ENCODE measurements at regions not wholly inside any gene's neighbourhood (a gene's known extent, or its start where the extent isn't known, plus 50 kb on each side); places are given as distances from the start of the nearest gene placed in this dataset.
"Not testable (repeated sequence)": the region's sequence is repeated elsewhere in the genome, so short reads cannot be mapped to it uniquely, and the experiment has no call there.

GRCh38 chr1:121036792-121037191 lies 147.2 kb downstream of the PPIAL4A start:
- not testable (repeated sequence) for H3K27me3 ChIP-seq (ENCODE audit: low read depth, low read length); H3K9me3 ChIP-seq (ENCODE audit: control insufficient read depth in 1 of 2, low read length in 2 of 2); H3K27ac ChIP-seq (ENCODE audit: low read length); H3K4me3 ChIP-seq (ENCODE audit: low read depth in 1 of 2, low read length in 2 of 2); H3K36me3 ChIP-seq (ENCODE audit: control insufficient read depth in 1 of 2, insufficient read depth in 2 of 2, low read length in 2 of 2); H3K4me1 ChIP-seq (ENCODE audit: control insufficient read depth in 1 of 2, insufficient read depth in 2 of 2, low read length in 2 of 2)

GRCh38 chr1:121040974-121041373 lies 143.2 kb downstream of the FAM72B start:
- not testable (repeated sequence) for H3K4me3 ChIP-seq (ENCODE audit: low read depth in 1 of 2, low read length in 2 of 2); H3K27me3 ChIP-seq (ENCODE audit: low read depth, low read length); H3K36me3 ChIP-seq (ENCODE audit: control insufficient read depth in 1 of 2, insufficient read depth in 2 of 2, low read length in 2 of 2); H3K27ac ChIP-seq (ENCODE audit: low read length); H3K9me3 ChIP-seq (ENCODE audit: control insufficient read depth in 1 of 2, low read length in 2 of 2); H3K4me1 ChIP-seq (ENCODE audit: control insufficient read depth in 1 of 2, insufficient read depth in 2 of 2, low read length in 2 of 2)

GRCh38 chr1:121041497-121041896 lies 142.6 kb downstream of the FAM72B start:
- not testable (repeated sequence) for H3K4me3 ChIP-seq (ENCODE audit: low read depth in 1 of 2, low read length in 2 of 2); H3K36me3 ChIP-seq (ENCODE audit: control insufficient read depth in 1 of 2, insufficient read depth in 2 of 2, low read length in 2 of 2); H3K27me3 ChIP-seq (ENCODE audit: low read depth, low read length); H3K9me3 ChIP-seq (ENCODE audit: control insufficient read depth in 1 of 2, low read length in 2 of 2); H3K27ac ChIP-seq (ENCODE audit: low read length); H3K4me1 ChIP-seq (ENCODE audit: control insufficient read depth in 1 of 2, insufficient read depth in 2 of 2, low read length in 2 of 2)

GRCh38 chr1:121042882-121043281 lies 141.3 kb downstream of the FAM72B start:
- H3K4me1 ChIP-seq (ENCODE audit: control insufficient read depth in 1 of 2, insufficient read depth in 2 of 2, low read length in 2 of 2); H3K4me3 ChIP-seq (ENCODE audit: low read depth in 1 of 2, low read length in 2 of 2); H3K36me3 ChIP-seq (ENCODE audit: control insufficient read depth in 1 of 2, insufficient read depth in 2 of 2, low read length in 2 of 2); H3K9me3 ChIP-seq (ENCODE audit: control insufficient read depth in 1 of 2, low read length in 2 of 2); H3K27me3 ChIP-seq (ENCODE audit: low read depth, low read length); H3K27ac ChIP-seq (ENCODE audit: low read length): not testable (repeated sequence)

- not testable (repeated sequence) for H3K4me1 ChIP-seq (ENCODE audit: control insufficient read depth in 1 of 2, insufficient read depth in 2 of 2, low read length in 2 of 2); H3K27ac ChIP-seq (ENCODE audit: low read length); H3K27me3 ChIP-seq (ENCODE audit: low read depth, low read length); H3K4me3 ChIP-seq (ENCODE audit: low read depth in 1 of 2, low read length in 2 of 2); H3K36me3 ChIP-seq (ENCODE audit: control insufficient read depth in 1 of 2, insufficient read depth in 2 of 2, low read length in 2 of 2); H3K9me3 ChIP-seq (ENCODE audit: control insufficient read depth in 1 of 2, low read length in 2 of 2)
Measured at GRCh38 chr1:121048293-121048752, 135.8 kb downstream of the FAM72B start.

GRCh38 chr1:121048769-121049443 lies 135.2 kb downstream of the FAM72B start:
- H3K36me3 ChIP-seq (ENCODE audit: control insufficient read depth in 1 of 2, insufficient read depth in 2 of 2, low read length in 2 of 2); H3K27me3 ChIP-seq (ENCODE audit: low read depth, low read length); H3K9me3 ChIP-seq (ENCODE audit: control insufficient read depth in 1 of 2, low read length in 2 of 2); H3K4me3 ChIP-seq (ENCODE audit: low read depth in 1 of 2, low read length in 2 of 2); H3K27ac ChIP-seq (ENCODE audit: low read length); H3K4me1 ChIP-seq (ENCODE audit: control insufficient read depth in 1 of 2, insufficient read depth in 2 of 2, low read length in 2 of 2): not testable (repeated sequence)

GRCh38 chr1:121050097-121050496 lies 134.0 kb downstream of the FAM72B start:
- H3K4me1 ChIP-seq (ENCODE audit: control insufficient read depth in 1 of 2, insufficient read depth in 2 of 2, low read length in 2 of 2); H3K9me3 ChIP-seq (ENCODE audit: control insufficient read depth in 1 of 2, low read length in 2 of 2); H3K4me3 ChIP-seq (ENCODE audit: low read depth in 1 of 2, low read length in 2 of 2); H3K27me3 ChIP-seq (ENCODE audit: low read depth, low read length); H3K36me3 ChIP-seq (ENCODE audit: control insufficient read depth in 1 of 2, insufficient read depth in 2 of 2, low read length in 2 of 2); H3K27ac ChIP-seq (ENCODE audit: low read length): not testable (repeated sequence)

GRCh38 chr1:121051161-121051790 lies 132.9 kb downstream of the FAM72B start:
- not testable (repeated sequence) for H3K9me3 ChIP-seq (ENCODE audit: control insufficient read depth in 1 of 2, low read length in 2 of 2); H3K4me3 ChIP-seq (ENCODE audit: low read depth in 1 of 2, low read length in 2 of 2); H3K27me3 ChIP-seq (ENCODE audit: low read depth, low read length)

GRCh38 chr1:121052081-121052660 lies 132.0 kb downstream of the FAM72B start:
- H3K4me1 ChIP-seq (ENCODE audit: control insufficient read depth in 1 of 2, insufficient read depth in 2 of 2, low read length in 2 of 2); H3K27ac ChIP-seq (ENCODE audit: low read length); H3K36me3 ChIP-seq (ENCODE audit: control insufficient read depth in 1 of 2, insufficient read depth in 2 of 2, low read length in 2 of 2); H3K9me3 ChIP-seq (ENCODE audit: control insufficient read depth in 1 of 2, low read length in 2 of 2); H3K4me3 ChIP-seq (ENCODE audit: low read depth in 1 of 2, low read length in 2 of 2); H3K27me3 ChIP-seq (ENCODE audit: low read depth, low read length): not testable (repeated sequence)

More at GRCh38 chr1:121051161-121051790, 132.9 kb downstream of the FAM72B start:
- not testable (repeated sequence) for H3K4me1 ChIP-seq (ENCODE audit: control insufficient read depth in 1 of 2, insufficient read depth in 2 of 2, low read length in 2 of 2); H3K27ac ChIP-seq (ENCODE audit: low read length); H3K36me3 ChIP-seq (ENCODE audit: control insufficient read depth in 1 of 2, insufficient read depth in 2 of 2, low read length in 2 of 2)

- H3K36me3 ChIP-seq (ENCODE audit: control insufficient read depth in 1 of 2, insufficient read depth in 2 of 2, low read length in 2 of 2); H3K27me3 ChIP-seq (ENCODE audit: low read depth, low read length); H3K4me1 ChIP-seq (ENCODE audit: control insufficient read depth in 1 of 2, insufficient read depth in 2 of 2, low read length in 2 of 2); H3K9me3 ChIP-seq (ENCODE audit: control insufficient read depth in 1 of 2, low read length in 2 of 2); H3K4me3 ChIP-seq (ENCODE audit: low read depth in 1 of 2, low read length in 2 of 2); H3K27ac ChIP-seq (ENCODE audit: low read length): not testable (repeated sequence)
Measured at GRCh38 chr1:121054928-121055327, 129.2 kb downstream of the FAM72B start.

GRCh38 chr1:121066925-121067324 lies 117.2 kb downstream of the FAM72B start:
- H3K36me3 ChIP-seq (ENCODE audit: control insufficient read depth in 1 of 2, insufficient read depth in 2 of 2, low read length in 2 of 2); H3K9me3 ChIP-seq (ENCODE audit: control insufficient read depth in 1 of 2, low read length in 2 of 2); H3K4me1 ChIP-seq (ENCODE audit: control insufficient read depth in 1 of 2, insufficient read depth in 2 of 2, low read length in 2 of 2); H3K27me3 ChIP-seq (ENCODE audit: low read depth, low read length); H3K27ac ChIP-seq (ENCODE audit: low read length); H3K4me3 ChIP-seq (ENCODE audit: low read depth in 1 of 2, low read length in 2 of 2): not testable (repeated sequence)
